ENCODE measurements at regions not wholly inside any gene's neighbourhood (a gene's known extent, or its start where the extent isn't known, plus 50 kb on each side); places are given as distances from the start of the nearest gene placed in this dataset.
"Not testable (repeated sequence)": the region's sequence is repeated elsewhere in the genome, so short reads cannot be mapped to it uniquely, and the experiment has no call there.

GRCh38 chrX:35626124-35626523, 172.0 kb upstream of the MAGEB16 start (continued):
- TF ChIP-seq FOXP4 (CRISPR knock-in tag; IDR thresholded peaks at IDR 0.05) (no peak), ERG (CRISPR knock-in tag; IDR thresholded peaks at IDR 0.05) (no peak), GABPB1 (CRISPR knock-in tag; IDR thresholded peaks at IDR 0.05) (no peak), ZNF512 (CRISPR knock-in tag; IDR thresholded peaks at IDR 0.05; ENCODE audit: borderline replicate concordance) (no peak), ZNF317 (CRISPR knock-in tag; IDR thresholded peaks at IDR 0.05; ENCODE audit: borderline replicate concordance, low read depth) (no peak), ELF4 (CRISPR knock-in tag; IDR thresholded peaks at IDR 0.05; ENCODE audit: low read depth) (no peak), E2F1 (CRISPR knock-in tag; IDR thresholded peaks at IDR 0.05) (no peak), CDX4 (CRISPR knock-in tag; IDR thresholded peaks at IDR 0.05; ENCODE audit: borderline replicate concordance) (no peak), USF1 (CRISPR knock-in tag; IDR thresholded peaks at IDR 0.05) (no peak)

- not testable (repeated sequence) for H3K36me3 Mint-ChIP-seq, ATAC-seq
- H3K9me3 Mint-ChIP-seq, result peaks cover 22% of the 10 kb centered on the region
Measured at GRCh38 chrX:35635971-35636370, 162.2 kb upstream of the MAGEB16 start.

GRCh38 chrX:35664833-35665232, 133.3 kb upstream of the MAGEB16 start:
- CTCF ChIA-PET, result no interaction called here
- no peak overlapping the region for H3K4me3 Mint-ChIP-seq
- no peak for TF ChIP-seq PRRX2 (CRISPR knock-in tag; IDR thresholded peaks at IDR 0.05)
- TF ChIP-seq CDX4 (CRISPR knock-in tag; IDR thresholded peaks at IDR 0.05; ENCODE audit: borderline replicate concordance), result no peak
- no peak for TF ChIP-seq ZNF532 (CRISPR knock-in tag; IDR thresholded peaks at IDR 0.05; ENCODE audit: borderline replicate concordance)
- TF ChIP-seq EMX1 (CRISPR knock-in tag; IDR thresholded peaks at IDR 0.05), result no peak
- no peak for TF ChIP-seq SOX15 (CRISPR knock-in tag; IDR thresholded peaks at IDR 0.05)
- TF ChIP-seq ZNF263 (CRISPR knock-in tag; IDR thresholded peaks at IDR 0.05; ENCODE audit: low read depth), result no peak
- TF ChIP-seq RELA (CRISPR knock-in tag; IDR thresholded peaks at IDR 0.05; ENCODE audit: borderline replicate concordance), result no peak
- TF ChIP-seq USF1 (CRISPR knock-in tag; IDR thresholded peaks at IDR 0.05), result no peak
- no peak for TF ChIP-seq CBFB (CRISPR knock-in tag; IDR thresholded peaks at IDR 0.05; ENCODE audit: low read depth)
- H3K27ac Mint-ChIP-seq, result 0 out of 2 replicates have a peak overlapping the region, but pooled peaks have one; percentile 9
- no peaks in the 10 kb centered on the region for H3K36me3 Mint-ChIP-seq
- no peaks in the 10 kb centered on the region for H3K9me3 Mint-ChIP-seq
- DNase-seq (ENCODE audit: low spot score) (no peak), ATAC-seq (peak; percentile 46)
- H3K4me1 Mint-ChIP-seq, result peaks cover 33% of the 10 kb centered on the region
- no peaks in the 10 kb centered on the region for H3K27me3 Mint-ChIP-seq (ENCODE audit: low read depth)
- POLR2A ChIA-PET, result no interaction called here

More at GRCh38 chrX:35635971-35636370, 162.2 kb upstream of the MAGEB16 start:
- POLR2A ChIA-PET; H3K4me3 Mint-ChIP-seq; CTCF ChIA-PET; H3K27ac Mint-ChIP-seq; DNase-seq (ENCODE audit: low spot score); H3K27me3 Mint-ChIP-seq (ENCODE audit: low read depth); H3K4me1 Mint-ChIP-seq: not testable (repeated sequence)
